Nucleus accumbens (tissue), 56 donors: ENCODE measurements at regions not wholly inside any gene's neighbourhood (a gene's known extent, or its start where the extent isn't known, plus 50 kb on each side); places are given as distances from the start of the nearest gene placed in this dataset.
"Not testable (repeated sequence)": the region's sequence is repeated elsewhere in the genome, so short reads cannot be mapped to it uniquely, and the experiment has no call there.

Source experiments
- DNase-seq, 56 donors: peaks; one replicate each; lab custom pipeline; 2025; lab: John Stamatoyannopoulos, UW

DNA sequence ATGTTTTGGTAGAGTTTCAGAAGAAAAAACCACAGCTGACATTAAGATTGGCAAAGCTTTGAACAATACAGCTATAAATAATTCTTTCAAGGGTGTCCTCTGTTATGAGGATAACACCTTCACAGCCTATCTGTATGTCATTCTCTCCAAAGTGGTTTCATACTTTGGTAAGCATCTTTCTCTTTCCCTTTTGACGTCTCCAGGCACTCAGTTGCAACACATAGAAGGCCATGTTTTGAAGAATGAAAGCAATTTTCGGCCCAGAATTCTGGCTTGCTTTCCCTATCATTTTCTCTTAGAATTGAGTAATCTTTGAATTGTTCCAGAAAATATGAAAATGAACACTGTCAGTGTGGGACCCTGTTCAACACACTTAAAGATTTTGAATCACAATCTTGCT is 200.0 kb upstream of the CBLB start:
- DNase-seq, result no peak

DNA sequence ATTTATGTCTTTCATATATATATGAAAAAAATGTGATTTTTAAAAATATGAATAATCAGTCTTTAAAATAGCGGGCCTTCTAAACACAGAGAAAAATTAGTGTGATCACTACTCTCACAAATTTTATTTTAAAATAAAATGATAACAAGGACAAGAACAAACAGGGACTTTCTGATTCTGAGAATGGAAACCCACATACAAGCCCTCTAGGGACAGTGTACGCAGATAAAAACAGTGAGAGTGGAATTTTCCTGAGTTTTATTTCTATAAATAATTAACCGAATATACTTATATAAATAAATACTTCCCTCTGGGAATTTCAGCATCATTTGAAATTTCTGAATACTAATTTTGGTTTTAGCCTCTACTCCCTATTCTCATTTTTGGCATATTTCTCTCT is 201.4 kb upstream of the CBLB start:
- DNase-seq, result no peak

DNA sequence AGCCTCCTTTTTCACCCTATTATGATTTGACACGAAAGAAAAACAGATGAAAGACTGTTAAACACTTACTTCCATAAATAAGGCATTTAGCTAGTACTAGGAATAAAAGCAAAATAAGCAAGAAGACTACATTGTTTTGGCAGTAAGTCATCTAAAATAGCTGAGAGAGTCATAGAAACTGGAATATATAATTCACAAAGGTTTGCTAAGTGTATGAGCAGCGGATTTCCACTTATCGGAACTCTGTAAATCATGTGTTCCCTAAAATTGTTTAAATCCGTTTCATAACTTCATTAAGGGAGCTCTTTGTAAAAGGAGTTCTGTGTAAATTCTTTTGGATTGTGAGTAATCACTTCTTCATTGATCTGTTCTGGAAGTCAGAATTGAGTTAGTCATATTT is 202.5 kb upstream of the CBLB start:
- DNase-seq, result no peak

DNA sequence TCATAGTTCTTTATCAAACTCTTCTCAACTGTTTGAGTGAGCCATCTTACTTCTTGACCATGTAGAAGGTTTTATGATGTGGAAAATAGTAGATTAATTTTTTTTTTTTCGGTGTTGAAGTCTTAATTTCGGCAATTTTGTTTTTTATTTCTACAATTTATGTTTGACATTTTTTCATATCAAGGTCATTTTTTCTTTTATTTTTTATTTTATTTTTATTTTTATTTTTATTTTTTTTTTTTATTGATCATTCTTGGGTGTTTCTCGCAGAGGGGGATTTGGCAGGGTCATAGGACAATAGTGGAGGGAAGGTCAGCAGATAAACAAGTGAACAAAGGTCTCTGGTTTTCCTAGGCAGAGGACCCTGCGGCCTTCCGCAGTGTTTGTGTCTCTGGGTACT is 203.8 kb upstream of the CBLB start:
- not testable (repeated sequence) for DNase-seq

DNA sequence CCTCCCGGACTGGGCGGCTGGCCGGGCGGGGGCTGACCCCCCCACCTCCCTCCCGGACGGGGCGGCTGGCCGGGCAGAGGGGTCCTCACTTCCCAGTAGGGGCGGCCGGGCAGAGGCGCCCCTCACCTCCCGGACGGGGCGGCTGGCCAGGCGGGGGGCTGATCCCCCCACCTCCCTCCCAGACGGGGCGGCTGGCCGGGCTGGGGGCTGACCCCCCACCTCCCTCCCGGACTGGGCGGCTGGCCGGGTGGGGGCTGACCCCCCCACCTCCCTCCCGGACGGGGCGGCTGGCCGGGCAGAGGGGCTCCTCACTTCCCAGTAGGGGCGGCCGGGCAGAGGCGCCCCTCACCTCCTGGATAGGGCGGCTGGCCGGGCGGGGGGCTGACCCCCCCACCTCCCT is 205.0 kb upstream of the CBLB start:
- not testable (repeated sequence) for DNase-seq

DNA sequence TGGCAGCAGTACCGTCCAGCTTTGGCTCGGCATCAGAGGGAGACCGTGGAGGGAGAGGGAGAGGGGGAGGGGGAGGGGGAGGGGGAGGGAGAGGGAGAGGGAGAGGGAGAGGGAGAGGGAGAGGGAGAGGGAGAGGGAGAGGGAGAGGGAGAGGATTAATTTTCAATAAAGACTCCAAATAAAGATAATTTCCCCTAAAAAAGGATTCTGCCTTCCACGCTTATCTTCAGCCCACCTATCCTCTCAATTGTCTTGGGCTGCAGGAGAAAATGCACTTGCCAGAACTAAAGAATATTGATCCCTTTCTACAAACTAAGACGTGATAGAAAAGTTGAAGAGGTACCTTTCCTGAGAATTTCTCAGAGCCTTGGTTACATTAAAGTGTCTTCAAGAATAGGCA is 206.9 kb upstream of the CBLB start:
- not testable (repeated sequence) for DNase-seq

DNA sequence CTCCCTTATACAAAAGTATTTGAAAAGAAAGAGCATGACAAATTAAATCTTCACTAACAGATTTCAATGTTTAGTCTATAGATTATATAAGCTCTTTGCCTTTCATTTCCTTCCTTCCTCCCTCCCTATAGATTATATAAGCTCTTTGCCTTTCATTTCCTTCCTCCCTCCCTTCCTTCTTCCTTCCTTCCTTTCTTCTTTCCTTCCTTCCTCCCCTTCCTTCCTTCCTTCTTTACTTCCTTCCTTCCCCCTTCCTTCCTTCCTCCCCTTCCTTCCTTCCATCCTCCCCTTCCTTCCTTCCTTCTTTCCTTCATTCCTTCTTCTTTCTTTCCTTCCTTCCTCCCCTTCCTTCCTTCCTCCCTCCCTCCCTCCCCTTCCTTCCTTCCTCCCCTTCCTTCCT is 209.8 kb upstream of the CBLB start:
- DNase-seq, result no peak

DNA sequence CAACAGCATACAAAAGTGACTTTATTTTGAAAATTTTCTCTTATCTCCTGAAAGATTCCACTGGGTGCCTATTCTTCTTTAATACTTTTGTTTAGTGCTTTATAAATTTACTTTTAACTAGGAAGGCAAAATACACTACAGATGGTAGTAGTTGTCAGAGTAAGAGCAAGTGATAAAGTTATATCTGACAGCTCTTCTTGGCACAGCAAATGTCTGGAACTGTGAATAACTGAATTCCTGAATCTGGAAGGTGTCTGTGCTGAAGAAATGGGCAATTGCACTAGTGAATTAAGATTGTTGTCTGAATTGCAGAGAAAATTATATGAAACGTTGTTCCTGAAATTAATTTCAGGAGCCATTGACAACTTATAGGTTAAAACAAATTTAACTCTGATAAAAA is 213.8 kb upstream of the CBLB start:
- DNase-seq, result no peak

DNA sequence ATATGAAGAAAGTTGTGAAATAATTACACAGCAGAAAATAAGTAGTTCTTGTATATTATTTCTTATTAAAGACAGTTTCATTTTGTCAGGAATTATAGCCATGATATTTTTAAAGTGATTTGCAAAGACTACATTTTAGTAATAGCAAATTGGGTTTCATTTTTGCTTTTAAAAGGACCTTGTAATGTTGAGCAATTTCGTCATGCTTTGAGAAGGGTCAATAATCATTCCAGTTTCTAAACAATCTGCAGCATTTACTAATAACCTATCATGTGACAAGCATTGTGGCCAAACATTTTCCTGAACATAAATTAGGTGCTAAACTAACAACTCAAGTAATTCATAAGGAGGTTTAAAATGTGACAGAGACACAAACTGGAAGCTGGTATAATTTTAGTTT is 214.4 kb upstream of the CBLB start:
- DNase-seq, result no peak

DNA sequence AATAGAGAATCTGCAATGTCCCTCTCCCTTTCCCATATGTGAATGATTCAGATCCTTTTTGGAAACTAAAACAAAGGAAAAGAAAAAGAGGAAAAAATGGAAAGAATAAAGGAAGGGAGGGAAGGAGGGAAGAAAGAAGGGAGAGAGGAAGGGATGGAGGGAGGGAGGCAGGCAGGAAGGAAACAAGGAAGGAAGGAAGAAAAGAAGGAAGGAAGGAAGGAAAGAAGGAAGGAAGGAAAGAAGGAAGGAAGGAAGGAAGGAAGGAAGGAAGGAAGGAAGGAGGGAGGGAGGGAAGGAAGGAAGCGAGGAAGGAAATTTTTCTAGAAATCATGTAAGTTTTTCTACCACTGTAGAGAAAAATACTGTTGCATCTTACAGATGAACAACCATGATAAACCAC is 215.0 kb upstream of the CBLB start:
- no peak for DNase-seq

DNA sequence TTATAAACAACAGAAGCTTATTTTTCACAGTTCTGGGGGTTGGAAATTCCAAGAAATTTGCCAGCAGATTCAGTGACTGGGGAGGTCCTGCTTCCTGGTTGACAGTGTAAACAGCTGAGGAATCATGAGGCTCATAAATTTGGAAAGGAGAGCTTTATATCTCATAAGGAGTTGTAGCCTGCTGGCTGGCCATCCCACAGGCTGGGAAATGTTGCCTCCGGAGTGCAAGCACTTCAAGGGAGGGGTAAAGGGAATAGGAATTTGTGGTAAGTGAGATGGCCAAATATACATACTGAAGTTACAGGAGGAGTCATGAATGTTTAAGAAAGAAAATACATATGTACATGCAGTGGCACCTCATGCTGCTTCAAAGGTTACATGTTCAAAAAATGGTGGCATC is 217.2 kb upstream of the CBLB start:
- no peak for DNase-seq

DNA sequence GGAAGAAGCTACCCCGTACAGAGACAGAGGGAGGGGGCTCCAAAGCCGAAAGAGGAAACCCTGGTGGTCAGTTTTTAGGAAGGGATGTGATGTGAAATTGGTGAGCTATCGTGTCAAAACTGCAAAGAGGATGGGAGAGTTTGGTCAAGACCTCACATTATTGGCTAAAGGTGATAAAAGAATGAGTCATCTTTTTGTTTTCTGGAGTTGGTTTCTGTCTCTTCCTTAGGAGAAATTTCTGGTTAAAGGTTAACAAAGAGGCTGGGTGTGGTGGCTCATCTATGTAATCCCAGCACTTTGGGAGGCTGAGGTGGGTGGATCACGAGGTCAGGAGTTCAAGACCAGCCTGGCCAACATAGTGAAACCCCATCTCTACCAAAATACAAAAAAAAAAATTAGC is 217.8 kb upstream of the CBLB start:
- DNase-seq, result no peak

DNA sequence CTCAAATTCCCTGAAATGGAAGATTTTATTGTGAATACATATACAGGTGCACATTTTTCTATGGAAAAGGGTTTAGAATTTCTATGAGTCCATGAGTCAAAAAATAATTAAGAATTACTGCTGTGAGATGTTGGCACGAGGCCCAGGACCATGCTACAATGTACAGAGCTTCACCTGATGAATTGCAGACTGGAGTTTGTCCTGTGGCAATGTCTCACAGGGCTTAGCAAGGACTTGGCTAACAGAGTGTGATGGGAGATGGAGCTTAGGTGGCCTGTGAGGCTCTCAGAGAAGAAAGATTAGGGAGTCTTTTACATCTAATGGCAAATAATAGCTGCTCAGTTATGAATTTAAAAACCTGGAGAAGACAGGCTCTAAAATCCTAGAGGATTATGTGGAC is 219.5 kb upstream of the CBLB start:
- no peak for DNase-seq

DNA sequence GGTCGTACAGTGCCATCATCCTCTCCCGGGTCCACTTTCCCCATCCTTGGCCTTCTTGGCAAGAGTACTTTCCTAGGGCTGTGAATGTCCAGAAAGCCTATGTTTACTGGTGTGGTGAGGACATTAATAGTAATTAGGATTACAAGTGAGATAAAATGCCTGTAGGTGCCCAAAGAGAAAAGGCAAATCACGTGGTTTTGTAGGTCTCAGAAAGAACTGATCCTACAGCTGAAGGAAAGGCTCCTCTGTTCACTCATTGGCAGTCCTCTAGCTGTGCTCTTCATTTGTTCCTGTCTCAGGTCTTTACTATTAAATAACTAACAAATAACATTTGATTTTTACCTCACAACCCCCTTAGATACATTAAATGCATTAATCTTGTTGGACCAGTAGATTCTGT is 220.1 kb upstream of the CBLB start:
- DNase-seq, result no peak

DNA sequence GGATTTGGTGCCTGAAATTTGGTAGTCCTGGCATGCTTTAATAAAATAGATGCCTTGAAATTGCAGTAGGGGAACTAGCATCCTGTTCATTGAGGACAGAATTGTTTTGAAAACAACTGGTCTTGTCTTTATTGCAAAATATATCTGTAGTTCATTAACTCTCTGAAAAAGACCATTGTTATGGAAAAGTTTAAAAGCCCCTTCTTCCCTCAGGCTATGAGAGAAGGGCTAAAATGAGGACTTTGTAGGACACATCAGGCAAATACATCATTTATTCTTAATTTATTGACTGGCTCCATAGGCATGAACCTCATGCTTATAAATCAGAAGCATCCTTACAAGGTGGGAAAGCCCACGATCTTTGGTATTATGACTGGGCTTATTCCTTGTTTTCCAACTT is 221.0 kb upstream of the CBLB start:
- no peak for DNase-seq

DNA sequence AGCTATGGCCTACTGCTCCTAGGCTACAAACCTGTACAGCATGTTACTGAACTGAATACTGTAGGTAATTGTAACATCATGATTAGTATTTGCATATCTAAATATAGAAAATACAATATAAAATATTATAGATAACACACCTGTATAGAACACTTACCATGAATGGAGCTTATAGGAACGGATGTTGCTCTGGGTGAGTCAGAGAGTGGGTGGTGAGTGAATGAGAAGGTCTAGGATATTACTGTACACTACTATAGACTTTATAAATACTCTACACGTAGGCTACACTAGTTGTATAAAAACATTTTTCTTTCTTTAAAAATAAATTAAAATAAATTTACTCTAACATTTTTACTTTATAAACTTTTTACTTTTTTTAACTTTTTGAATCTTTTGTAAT is 224.0 kb upstream of the CBLB start:
- DNase-seq, result no peak

DNA sequence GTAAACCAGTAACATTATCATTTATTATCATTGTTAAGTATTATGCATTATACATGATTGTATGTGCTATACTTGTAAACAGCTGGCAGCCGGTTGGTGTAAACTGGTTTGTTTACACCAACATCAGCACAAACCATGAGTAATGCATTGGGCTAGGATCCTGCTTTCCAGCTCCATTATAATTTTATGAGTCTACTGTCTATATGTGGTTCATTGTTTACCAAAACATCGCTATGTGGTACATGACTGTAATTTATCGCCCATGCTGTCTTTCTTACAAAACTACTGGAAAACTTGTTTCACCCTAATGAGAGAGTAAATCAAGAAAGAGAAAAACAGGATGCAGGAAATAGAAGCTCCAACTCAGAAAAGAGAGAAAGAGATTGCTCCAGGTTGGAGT is 224.8 kb upstream of the CBLB start:
- no peak for DNase-seq

DNA sequence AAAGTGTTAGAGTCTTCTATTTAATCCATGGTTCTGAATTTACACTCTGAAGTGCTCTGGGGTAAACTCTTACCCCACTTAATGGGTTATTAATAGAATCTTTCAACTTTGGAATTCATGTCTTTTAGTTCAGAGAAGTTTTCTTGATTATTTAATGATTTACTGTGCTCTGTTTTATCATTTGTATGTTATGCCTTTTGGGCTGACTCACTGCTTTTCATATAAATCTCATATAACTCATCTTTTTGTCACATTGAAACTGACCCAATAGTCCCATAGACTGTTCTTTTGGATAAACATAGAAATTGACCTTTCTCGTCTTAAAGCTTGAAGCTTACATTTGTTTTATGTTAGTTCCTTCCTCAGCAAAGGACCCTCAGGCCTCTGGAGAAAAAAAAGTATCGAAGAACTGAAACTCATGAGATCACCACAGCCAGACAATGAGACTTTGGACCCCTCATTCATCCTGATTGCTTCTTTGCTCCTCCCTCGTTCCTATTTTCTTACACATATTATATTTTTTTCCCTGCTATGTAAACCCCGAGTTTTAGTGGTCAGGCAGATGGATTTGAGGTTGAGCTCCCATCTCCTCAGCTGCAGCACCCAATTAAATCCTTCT is 229.1 kb upstream of the CBLB start:
- no peak for DNase-seq

DNA sequence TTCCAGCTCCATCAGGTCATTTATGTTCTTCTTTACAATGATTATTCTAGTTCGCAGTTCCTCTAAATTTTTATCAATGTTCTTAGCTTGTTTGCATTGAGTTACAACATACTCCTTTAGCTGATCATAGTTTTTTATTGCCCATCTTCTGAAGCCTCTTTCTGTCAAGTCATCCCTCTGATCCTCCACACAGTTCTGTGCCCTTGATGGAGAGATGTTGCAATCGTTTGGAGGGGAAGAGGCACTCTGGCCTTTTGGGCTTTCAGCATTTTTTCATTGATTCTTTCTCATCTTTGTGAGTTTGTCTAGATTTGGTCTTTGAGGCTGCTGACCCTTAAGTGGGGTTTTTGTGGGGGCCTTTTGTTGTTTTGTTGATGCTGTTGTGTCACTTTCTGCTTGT is 234.6 kb upstream of the CBLB start:
- DNase-seq, result no peak

DNA sequence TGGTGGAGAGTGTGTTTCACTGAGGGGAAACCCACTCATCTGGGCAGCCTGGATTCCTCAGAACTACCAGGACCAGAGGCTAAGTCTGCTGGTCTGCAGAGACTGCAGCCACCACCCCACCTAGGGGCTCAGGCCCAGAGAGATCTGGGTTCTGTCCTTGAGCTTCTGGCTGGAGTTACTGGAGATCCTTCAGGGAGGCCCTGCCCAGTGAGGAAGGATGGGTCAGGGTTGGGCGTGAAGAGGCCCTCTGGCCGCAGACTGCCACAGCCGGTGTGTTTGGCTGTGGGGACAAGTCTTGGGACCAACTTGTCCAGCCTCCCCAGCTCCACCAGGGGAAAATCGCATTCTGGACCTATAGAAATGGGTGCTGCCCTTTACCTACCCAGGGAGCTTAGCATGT is 235.3 kb upstream of the CBLB start:
- no peak for DNase-seq

DNA sequence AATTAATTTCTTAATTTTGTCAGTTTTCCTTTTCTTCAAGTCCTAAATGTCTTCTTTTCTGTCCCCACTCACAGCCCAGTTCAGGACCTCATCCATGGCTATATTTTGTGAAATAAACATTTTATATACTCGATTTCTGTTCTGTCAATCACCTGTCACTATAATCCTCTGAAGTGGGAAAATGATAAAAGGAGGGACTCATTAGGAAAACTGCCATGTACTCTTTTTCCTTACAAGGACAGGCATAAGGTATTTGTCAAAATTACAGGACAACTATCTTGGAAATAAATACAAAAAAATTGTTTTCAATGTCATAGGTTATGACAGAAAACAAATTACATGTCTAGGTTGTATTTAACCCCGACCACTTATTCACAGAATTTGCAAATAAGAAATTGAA is 240.1 kb upstream of the CBLB start:
- no peak for DNase-seq

DNA sequence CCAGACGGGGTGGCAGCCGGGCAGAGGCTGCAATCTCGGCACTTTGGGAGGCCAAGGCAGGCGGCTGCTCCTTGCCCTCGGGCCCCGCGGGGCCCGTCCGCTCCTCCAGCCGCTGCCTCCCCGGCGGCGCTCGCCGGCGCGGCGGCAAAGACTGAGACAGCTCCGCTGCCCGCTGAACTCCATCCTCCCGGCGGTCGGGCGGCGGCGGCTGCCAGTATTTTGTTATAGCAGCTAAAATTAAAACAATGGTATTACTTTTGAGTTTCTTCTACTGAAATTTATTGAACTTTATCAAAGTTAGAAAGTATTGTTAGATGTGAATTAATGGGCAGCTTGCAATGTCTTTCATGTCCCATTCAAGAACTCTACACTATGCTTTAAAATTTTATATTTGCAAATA is 243.7 kb upstream of the CBLB start:
- not testable (repeated sequence) for DNase-seq

DNA sequence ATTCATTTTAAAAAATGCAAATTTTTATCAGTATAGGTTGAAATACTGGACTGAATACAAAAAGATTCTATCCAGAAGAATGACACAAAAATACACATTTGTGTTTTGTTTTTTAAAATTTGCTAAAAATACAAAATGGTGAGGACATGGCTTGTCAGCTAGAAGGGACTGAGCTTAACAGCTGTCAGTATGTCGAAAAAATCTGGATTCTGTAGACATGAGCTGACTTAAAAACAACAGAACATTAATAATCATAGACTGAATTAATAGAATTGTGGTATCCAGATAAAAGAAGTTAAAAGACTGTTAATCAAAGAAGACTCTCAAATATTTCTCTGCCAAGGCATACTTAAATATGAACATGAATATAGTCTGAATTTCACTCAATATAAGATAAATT is 244.9 kb upstream of the CBLB start:
- DNase-seq, result no peak

DNA sequence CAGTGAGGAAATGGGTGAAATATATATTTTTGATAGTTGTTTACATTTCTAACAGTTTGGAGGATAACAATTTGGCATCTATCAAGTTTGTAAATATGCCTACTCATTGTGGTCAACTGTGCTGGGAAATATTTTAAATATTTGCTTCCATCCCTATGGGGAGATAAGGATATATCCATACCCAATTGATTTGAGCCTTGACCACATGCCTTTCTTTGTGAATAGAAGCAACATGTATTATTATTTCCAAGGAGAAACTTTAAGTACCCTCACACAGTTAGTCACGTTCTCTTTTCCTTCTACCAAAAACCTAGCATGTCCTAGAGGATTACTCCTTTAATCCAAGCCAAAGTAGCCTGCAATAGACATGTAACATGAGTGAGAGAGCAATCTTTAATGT is 245.4 kb upstream of the CBLB start:
- DNase-seq, result no peak
